ENCODE measurements at regions not wholly inside any gene's neighbourhood (a gene's known extent, or its start where the extent isn't known, plus 50 kb on each side); places are given as distances from the start of the nearest gene placed in this dataset.
A peak's percentile ranks its signal among the peaks of the same experiment; 100 is the strongest.

DNA sequence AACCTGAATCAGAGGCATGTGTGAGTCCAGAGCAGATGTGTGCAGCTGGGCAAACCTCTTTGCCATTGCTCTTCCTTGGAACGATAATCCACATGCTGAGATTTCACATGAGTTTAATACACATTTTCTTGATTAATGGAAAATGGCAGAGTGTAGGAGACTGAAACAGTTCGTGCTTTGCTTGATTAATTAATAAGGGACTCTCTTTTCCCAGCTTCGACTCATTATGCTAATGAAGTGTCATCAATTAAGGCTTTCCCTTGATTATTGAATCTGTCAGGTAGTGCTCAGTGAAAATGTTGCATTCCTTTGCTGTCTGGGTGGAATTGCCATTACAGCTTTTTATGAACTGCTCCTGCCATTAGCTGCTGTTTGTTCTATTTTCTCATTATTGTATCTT lies 487.7 kb upstream of the NOVA1 start:
- DNase-seq (ENCODE audit: low read depth, low spot score): no peak

DNA sequence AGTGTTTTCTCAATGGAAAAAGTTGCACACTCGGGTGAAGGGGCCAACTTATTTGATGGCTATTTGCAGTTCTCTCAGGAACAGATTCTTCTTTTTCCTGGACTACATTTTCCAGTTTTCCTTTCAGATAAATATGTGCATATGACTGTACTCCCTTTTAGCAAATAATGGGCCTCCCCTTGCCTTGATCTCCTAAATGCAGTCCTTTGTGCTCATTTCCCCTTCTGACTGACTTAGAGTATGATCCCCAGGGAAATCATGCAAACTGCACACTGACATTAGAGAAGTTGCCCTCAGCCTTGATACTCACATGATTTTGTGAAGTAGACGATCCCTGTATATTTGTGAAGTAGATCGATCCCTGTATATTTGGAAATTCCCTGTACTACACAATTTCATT lies 492.9 kb upstream of the NOVA1 start:
- no peak for DNase-seq (ENCODE audit: low read depth, low spot score)

DNA sequence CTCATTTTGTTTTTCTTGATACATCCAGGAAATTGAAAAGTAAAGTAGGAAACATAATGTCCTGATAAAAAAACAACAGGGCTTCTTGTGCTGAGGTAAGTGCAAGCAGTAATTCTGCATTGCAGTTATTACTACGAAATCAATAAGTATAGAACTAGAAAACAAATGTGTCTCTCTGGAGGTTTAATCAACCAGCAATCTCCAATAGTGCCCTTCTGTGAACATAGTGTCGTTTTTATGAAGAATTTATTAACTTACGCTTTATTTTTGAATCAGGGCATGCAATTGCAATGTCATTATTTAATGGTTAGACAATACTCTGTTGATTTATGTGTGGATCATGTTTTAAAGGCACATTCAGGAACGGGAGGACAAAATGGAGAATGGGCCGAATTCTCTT lies 494.1 kb upstream of the NOVA1 start:
- DNase-seq (ENCODE audit: low read depth, low spot score): no peak

DNA sequence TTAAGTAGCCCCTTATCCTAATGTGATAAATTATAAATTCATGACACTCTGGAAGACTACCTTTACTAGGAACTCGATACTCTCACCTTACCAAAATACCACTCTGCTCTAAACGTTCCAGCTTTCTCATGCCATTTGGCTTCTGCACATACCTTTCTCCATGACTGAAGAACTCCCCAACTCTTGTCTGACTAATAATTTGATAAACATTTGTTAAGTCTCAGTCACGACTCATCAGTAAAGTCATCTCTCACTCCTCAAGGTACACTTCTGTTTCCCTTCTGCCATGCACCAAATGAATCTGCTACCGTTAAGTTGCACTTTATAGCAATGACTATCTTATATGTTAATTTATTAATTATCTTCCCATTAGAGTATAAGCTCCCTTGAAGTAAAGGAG lies 498.3 kb upstream of the NOVA1 start:
- DNase-seq (ENCODE audit: low read depth, low spot score): no peak

DNA sequence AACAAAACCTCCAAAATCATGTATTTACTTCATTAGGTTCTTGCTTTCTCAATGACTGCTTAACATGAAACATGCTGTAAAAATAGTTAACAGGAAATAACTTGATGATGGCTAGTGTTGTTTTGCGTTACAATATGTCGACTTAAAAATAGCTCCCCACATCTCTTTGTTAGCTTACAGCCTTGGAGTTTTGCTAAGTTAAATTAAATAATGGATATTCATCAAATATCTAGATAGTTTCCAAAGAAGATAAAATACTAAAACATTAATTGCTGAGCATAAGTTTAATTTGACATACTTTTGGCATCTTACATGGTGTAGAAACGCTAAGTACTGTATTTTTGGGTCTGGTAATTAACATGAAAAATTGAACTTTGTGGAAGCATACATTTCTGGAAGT lies 500.6 kb upstream of the NOVA1 start:
- no peak for DNase-seq (ENCODE audit: low read depth, low spot score)

DNA sequence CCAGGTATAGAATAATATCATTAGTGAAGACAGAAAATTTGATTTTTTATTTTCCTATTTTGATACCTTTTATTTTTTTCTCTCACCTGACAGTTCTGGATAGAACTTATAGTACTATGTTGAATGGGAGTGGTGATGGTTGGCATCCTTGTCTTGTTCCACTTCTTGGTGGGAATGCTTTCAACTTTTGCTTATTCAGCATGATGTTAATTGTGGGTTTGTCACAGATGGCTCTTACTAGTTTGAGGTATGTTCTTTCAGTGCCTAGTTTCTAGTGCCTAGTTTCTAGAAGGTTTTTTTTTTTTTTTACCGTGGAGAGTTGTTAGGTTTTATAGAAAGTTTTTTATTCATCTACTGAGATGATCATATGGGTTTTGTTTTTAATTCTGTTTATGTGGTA lies 516.3 kb upstream of the NOVA1 start:
- DNase-seq (ENCODE audit: low read depth, low spot score): no peak

DNA sequence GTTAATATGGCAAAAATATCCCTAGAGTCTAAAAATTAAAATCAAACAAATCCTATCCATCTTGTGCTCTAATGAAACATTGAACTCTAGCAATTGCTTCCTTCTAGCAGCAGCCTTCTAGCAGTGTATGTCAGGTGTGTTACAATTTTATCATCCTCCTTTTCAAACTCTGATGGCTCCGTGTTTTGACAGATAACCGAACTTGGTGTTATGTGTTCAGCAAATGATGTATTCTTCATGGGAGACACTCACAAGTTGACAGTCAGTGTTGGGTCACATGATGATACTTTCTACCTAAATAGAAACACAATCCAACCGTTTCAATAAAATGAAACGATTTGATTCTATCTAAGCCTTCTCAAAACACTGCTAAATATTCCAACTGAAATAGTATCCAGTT lies 525.3 kb upstream of the NOVA1 start:
- DNase-seq (ENCODE audit: low read depth, low spot score): no peak

DNA sequence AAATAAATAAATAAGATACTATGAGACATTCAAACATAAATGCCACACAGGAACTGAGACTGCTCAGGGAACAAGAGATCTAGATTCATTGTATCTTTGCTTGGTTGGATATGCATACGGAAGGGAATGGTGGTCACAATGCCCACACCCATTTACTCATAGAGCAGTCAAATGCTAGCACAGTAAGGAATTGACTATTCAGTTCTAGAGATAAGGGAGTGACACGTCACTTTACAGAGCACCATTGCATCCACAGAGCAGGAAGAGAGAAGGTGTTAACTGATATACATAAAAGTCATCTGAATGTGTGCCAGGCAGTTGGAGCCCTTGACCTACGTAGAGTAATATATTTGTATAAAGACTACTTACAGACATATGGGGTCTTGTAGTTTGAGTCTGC lies 530.0 kb upstream of the NOVA1 start:
- DNase-seq (ENCODE audit: low read depth, low spot score): no peak

DNA sequence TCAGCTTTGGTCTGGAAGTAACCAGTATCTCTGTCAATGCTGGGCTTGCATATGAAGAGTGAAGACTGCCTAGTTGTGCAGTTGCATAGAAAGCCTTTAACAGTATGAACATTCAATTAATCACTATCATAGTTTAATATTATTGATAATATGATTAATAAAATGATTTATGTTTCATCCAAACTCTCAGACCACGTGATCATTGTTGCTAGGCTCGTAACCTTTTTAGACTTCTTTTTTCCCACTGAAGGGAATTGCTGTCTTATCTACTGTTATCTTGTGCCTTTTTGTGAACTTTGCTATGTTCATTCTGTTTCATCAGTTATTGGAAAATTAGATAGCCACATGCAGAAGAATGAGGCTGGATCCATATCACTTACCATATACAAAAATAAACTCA lies 536.4 kb upstream of the NOVA1 start:
- no peak for DNase-seq (ENCODE audit: low read depth, low spot score)

DNA sequence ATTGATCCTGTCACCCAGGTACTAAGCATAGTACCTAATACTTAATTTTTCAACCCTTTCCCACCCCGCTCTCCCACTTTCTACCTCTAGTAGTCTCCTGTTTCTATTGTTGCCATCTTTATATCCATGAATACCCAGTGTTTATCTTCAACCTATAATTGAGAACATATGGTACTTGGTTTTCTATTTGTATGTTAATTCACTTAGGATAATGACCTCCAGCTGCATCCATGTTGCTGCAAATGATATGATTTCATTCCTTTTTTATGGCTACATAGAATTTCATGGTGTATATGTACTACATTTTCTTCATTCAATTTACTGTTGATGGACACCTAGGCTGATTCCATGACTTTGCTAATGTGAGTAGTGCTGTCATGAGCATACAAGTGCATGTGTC lies 547.3 kb upstream of the NOVA1 start:
- DNase-seq (ENCODE audit: low read depth, low spot score): no peak

DNA sequence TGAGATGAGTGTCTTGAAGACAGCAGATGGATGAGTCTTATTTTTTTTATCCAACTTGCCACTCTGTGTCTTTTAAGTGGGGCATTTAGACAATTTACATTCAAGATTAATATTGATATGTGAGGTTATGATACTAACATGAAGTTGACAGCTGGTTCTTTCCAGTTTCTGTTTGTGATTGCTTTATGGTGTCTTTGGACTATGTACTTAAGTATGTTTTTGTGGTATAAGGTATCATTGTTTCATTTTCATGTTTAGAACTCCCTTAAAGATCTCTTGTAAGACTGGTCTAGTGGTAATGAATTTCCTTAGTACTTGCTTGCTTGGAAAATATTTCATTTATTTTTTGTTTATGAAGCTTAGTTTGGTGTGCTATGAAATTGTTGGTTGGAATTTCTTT lies 550.3 kb upstream of the NOVA1 start:
- DNase-seq (ENCODE audit: low read depth, low spot score): no peak

DNA sequence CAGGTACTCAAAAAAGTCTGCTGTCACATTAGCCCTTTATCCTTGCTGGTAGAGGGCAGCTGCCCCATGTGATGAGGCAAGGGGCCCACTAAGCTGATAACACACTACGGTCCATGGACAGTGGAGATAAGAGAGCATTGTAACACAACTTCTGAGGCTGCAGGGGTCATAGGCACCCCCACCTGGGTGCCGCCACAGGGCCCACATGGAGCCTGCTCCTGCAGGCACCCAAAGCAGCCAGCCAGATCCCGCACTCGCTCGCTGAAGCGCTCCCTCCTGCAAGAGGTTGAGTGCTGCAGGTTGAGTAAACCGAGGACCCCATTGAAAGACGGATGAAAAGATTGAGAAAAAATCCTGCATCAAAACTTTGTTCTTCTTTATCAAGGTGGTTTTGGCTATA lies 566.3 kb upstream of the NOVA1 start:
- no peak for DNase-seq (ENCODE audit: low read depth, low spot score)

DNA sequence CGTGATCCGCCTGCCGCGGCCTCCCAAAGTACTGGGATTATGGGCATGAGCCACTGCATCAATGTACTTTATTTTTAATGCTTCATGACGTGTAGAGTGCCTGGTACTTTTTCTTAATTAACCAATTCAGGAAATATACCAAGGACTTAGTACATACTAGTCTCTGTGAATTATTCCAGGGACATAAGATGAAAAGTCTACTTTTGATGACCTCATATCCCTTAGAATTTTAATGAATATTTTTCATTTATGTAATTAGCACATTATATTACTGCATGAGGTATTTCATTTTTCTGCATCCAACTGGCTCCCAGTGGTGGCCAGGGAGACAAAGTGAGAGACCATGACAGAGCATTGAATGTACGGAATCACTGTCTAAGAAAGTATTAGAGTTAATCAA lies 577.7 kb upstream of the NOVA1 start:
- DNase-seq (ENCODE audit: low read depth, low spot score): no peak

DNA sequence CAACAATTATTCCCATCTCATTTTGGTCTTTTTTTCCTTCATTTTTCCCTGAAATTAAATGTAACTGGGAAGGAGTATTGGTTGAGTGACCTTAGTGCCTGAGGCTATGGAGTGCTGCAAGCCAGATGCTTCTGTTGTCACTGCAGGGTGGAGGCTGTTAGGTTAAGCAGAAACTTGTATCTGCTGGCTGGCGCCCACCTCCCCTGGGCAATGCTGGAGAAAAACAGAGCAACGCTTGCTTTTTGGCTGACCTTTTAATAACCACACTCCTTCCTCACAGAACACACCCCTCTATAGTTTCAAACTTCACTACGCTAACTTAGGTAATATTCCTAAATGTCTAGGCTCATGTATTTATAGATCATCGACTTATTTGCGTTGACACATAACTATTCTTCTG lies 583.5 kb upstream of the NOVA1 start:
- no peak for DNase-seq (ENCODE audit: low read depth, low spot score)

DNA sequence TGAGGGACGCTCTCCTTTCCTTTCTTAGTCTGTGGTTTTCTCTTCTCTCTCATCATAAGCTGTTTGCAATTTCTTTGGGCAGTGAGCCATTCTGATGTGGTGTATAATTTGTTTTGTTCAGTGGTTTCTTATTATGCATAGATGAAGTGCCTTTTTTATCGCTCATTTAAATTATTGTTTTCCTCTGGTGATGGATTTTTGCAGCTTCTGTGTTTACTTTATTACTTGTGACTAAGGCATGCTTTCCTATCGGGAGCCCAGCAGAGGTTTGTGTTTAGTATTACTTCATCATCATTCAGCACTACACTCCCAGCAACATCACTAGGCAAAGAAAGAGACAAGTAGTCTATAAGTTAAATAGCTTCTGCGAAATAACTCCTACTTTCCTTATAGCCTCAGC lies 586.6 kb upstream of the NOVA1 start:
- DNase-seq (ENCODE audit: low read depth, low spot score): peak; percentile 71

DNA sequence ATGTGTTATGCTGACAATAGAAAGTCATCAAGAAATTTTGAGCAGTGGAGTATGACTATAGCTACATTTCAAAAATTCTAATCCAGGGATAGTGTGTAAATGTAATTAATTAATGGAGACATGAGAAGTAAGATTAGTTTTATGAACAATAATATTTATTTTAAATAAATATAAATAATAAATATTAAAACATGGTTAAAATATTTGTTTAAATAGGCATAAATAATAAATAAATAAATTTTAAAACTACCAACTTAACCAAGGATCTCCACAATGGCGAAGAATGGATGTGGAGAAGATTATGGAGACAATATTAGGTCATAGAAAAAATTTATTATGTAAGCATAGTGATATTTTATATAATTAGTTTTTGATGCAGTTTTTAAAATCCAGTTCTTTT lies 588.2 kb upstream of the NOVA1 start:
- DNase-seq (ENCODE audit: low read depth, low spot score): no peak

DNA sequence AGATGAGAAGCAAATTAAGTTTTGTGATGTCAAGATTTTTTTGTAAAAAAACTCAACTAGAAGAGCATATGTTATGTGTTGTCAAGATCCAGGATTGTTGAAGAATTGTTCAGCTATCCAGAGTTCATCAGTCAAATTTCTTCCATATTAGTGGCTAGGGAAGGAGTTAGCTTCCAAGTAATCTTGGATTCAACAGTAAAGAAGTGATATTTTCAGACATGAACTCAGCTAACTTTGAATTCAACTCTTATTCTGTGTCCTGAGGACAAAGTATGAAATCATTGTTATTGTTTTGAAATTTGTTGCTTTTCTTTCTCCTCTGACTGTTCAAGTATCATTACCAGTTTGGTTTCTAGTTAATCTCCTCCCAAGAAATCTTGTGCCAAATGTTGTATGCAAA lies 589.3 kb upstream of the NOVA1 start:
- DNase-seq (ENCODE audit: low read depth, low spot score): no peak

DNA sequence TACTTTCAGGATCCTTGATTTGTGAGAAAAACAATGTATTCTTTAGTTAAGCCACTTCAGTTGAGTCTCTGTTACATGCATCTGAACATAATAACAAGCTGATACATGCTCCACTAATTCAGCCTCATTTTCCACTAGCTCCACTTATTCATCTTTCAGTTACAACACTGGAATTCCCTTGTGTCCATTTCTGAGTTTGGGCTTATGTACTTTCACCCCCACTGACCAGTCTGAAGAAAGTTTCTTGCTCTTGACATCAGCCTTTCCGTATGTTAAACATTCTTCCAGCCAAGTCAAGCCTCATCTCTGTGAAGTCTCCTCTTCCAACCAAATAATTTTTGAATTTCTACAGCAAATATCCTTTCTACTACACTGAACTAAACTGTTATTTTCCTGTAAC lies 592.5 kb upstream of the NOVA1 start:
- DNase-seq (ENCODE audit: low read depth, low spot score): no peak

DNA sequence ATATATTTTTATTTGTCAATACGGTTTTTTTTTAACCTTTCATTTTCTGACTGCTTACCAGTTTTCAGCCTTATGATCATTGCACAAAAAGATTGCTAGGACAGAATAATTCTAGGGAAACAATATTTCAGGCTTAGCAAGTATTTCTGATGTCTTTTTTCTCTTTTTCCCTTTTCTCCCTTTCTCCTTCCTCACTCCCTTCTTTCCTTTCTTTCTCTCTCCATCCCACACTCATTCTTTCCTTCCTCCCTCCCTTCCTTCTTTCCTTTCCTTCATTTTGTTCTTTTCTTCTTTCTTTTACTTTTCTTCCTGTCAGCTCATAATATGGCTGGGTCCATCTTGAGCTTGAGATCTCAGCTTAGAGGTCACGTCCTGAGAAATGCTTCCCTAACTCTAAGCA lies 601.4 kb upstream of the NOVA1 start:
- no peak for DNase-seq (ENCODE audit: low read depth, low spot score)

DNA sequence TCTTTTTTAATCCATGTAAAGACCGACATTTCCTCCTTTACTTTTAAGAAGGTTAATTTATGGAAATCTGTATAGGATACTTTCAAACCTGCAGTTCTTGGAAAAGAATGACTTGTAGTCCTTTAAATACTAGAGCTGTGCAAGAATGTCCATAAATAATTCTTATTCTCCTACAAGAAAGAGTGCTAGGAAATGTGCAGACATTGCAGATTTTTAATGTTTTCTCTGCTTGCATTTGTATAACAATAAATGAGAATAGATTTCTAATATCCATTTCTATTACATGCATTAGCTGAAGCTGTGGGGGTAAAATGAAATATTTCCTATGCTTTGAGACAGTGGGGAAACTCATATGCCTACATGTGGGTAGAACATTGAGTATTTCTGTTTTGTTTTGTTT lies 607.2 kb upstream of the NOVA1 start:
- DNase-seq (ENCODE audit: low read depth, low spot score): no peak

DNA sequence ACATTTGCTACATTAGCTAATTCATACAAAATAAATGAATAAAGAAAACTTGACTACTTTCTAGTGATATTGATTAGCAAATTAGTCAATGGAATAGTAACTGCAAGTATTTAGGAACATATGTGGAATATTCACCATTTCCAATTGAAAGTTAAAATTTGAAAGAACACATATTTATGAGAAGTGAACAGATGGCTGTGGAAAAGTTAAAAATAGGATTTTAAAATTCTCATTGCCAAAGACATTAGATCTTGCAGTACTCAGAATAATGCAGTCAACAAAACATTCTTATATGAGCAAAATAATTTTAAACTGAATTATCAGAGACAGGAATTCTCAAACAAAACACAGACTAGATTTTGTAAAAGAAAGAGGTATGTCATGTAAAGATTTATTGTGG lies 613.9 kb upstream of the NOVA1 start:
- DNase-seq (ENCODE audit: low read depth, low spot score): no peak

DNA sequence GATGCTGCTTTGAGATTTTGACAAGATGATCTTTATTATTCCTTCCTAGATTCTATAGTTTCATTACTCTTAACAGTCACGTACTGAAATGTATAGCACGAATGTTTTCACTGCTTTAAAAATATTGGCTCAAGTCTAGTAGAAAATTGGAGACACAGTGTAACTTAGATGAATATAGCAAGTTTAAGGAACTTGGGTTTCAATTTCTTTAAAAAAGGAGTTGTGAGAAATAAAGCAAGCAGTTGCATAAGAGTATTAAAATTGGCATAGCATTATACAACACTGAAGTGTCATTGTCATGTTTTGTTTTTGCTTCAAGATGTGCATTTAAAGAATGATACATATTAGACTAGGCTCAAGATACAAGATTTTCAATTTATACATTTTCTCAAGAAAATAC lies 624.8 kb upstream of the NOVA1 start:
- DNase-seq (ENCODE audit: low read depth, low spot score): no peak

DNA sequence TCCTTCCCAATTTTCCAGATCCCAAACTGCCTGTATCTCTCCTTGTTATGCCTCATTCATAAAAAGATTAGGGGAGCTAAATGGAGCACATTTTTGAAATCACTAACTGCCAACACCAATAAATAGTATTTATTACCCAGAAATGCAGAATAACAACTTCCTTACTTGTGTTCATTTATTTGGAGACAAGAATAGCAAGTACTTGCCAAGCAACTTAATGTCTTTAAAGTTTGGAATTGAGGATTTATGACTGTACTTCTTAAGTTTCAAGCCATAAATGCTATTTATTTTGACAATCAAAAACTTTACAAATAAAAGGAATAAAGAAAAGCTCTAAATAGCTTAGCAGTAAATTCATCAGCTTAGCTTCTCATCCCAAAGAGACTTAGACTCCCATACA lies 626.1 kb upstream of the NOVA1 start:
- DNase-seq (ENCODE audit: low read depth, low spot score): no peak

DNA sequence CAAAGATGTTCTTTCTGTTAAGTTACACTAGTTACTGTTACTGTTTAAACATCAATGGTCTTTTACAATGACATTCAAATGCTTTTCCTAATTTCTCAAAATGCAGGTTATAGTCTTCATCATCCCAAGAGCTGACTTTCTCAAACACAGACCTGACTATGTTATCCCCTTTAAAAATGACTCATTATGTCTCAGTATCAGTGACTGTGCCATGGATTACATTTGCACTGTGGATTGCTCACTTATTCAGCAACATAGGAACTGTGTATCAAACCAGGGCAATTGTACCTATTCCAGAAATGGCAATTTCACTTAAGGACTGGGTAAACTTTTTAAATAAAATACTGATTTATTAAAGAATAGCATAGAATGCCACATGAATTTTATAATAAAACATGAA lies 630.2 kb upstream of the NOVA1 start:
- DNase-seq (ENCODE audit: low read depth, low spot score): peak; percentile 4

DNA sequence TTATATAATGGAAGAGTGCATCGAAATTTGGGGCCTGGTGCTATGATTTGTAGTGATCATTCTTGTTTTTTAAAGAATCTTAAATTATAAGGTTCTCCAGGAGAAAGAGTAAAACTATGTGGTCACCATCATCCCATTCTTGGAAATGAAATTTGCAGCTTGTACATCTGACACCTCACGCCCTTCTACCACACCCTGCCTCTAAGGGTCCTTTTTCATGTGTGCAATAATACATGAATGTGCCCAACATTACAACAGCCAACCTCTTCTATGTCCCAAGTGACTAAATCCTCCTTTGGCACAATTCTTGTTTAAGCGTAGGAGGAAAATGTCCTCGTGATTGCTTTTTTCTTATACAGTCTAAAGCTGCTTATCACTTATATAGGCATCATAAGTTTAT lies 636.5 kb upstream of the NOVA1 start:
- DNase-seq (ENCODE audit: low read depth, low spot score): no peak

All from astrocyte of the hippocampus (primary cell).